ENCODE measurements at regions not wholly inside any gene's neighbourhood (a gene's known extent, or its start where the extent isn't known, plus 50 kb on each side); places are given as distances from the start of the nearest gene placed in this dataset.

- FAIRE-seq, result no peak
- Histone ChIP-seq H3K36me3 (replicated peaks in 1 of 2; ENCODE audit: control insufficient read depth in 1 of 2, insufficient read depth in 2 of 2, low read length in 2 of 2) (no peaks in the 10 kb centered on the region), H3K79me2 (ENCODE audit: insufficient read depth, low read length) (no peaks in the 10 kb centered on the region), H3K4me1 (ENCODE audit: insufficient read depth, low read length) (no peaks in the 10 kb centered on the region), H2AFZ (ENCODE audit: low read length) (no peak overlapping the region), H3K4me2 (ENCODE audit: low read depth, low read length) (no peak overlapping the region), H3K27me3 (ENCODE audit: control insufficient read depth in 1 of 2, insufficient read depth in 2 of 2, low read length in 2 of 2) (no peaks in the 10 kb centered on the region), H3K27ac (ENCODE audit: extremely low read length, insufficient read depth, low read length) (no peak overlapping the region), H3K4me3 (replicated peaks in 1 of 3; ENCODE audit: insufficient read depth in 1 of 3, low read depth in 2 of 3, low read length in 3 of 3) (no peak overlapping the region), H4K20me1 (ENCODE audit: insufficient read depth, low read length) (no peaks in the 10 kb centered on the region), H3K9ac (ENCODE audit: insufficient read depth, low read depth, low read length) (no peak overlapping the region), H3K9me3 (ENCODE audit: low read length) (no peaks in the 10 kb centered on the region)
- intact Hi-C loops (cut with micrococcal nuclease; ENCODE audit: unreplicated experiment) (no loop called here), in situ Hi-C loops (cut with HindIII; ENCODE audit: extremely low pct_ligation_motif_present, low pct_unique_long_range_greater_than_20kb) (no loop called here)
- BruUV-seq (replicated peaks), result no TSS peak
- ChIA-PET CTCF (ENCODE audit: low intra/inter-chr PET ratio, low total read pairs) (no interaction called here), POLR2A (no interaction called here)
- TF ChIP-seq PAX8 (CRISPR knock-in tag; IDR thresholded peaks at IDR 0.05; ENCODE audit: borderline replicate concordance) (no peak), NFE2L1 (CRISPR knock-in tag; IDR thresholded peaks at IDR 0.05; ENCODE audit: borderline replicate concordance) (no peak), ISX (CRISPR knock-in tag; conservative IDR thresholded peaks at IDR 0.05) (no peak), ERF (CRISPR knock-in tag; IDR thresholded peaks at IDR 0.05) (no peak), MAFF (IDR thresholded peaks at IDR 0.05; ENCODE audit: low read depth, low read length) (peak; percentile 17; the same call in 1 of the 2 replicates), PPARG (CRISPR knock-in tag; conservative IDR thresholded peaks at IDR 0.05) (no peak), RCOR2 (CRISPR knock-in tag; IDR thresholded peaks at IDR 0.05) (no peak), ATRX (CRISPR knock-in tag; IDR thresholded peaks at IDR 0.05; ENCODE audit: borderline replicate concordance) (no peak), MAFK (conservative IDR thresholded peaks at IDR 0.05 in 1 of 2, IDR thresholded peaks at IDR 0.05 in 1 of 2; ENCODE audit: low read length in 2 of 2) (peak; percentile 28 to 56; a peak in 3 of 4 replicates)
- no peak for ATAC-seq
- no peak for DNase-seq (ENCODE audit: low spot score)
- WGBS (ENCODE audit: low lambda C conversion rate), result 2% methylated on average over 1 of the region's 1 CpG
Measured at GRCh38 chr13:64680739-64681138, 2549.4 kb downstream of the PCDH9 start.

DNA sequence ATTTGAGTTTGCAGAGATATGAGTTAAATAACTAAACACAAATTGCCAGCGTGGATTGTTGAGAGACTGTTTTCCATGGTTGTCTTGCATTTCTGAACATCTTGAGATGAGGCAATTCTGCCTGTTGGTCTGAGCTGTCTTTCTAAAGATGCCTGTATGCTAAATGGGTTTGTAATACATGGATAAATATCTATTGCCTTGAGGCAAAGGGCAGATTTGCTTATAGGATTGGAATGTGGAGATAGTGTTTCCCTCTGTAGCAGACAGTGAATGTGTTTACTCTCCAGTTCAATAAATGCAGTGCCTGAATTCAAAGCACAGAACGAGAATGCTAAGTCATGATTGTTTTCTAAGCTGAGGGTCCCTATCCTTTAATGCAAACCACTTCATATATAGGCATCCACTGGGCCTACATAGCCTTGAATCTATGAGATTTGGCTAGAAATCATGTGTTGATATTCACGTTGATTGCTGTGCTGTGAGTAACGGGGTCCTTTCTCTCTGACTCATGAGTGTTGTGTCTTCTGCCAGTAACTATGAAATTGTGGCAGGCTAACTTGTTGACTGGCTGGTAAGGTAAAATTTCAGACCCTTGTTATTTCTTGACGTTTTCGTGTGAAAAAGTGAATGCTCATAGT lies 2554.8 kb downstream of the PCDH9 start:
- ChIA-PET POLR2A (no interaction called here), CTCF (ENCODE audit: low intra/inter-chr PET ratio, low total read pairs) (no interaction called here)
- Histone ChIP-seq H3K79me2 (ENCODE audit: insufficient read depth, low read length) (no peaks in the 10 kb centered on the region), H3K9ac (ENCODE audit: insufficient read depth, low read depth, low read length) (no peak overlapping the region), H3K4me1 (ENCODE audit: insufficient read depth, low read length) (peaks cover 5% of the 10 kb centered on the region; the same call in 1 of the 2 replicates), H3K27ac (ENCODE audit: extremely low read length, insufficient read depth, low read length) (no peak overlapping the region), H3K9me3 (ENCODE audit: low read length) (no peaks in the 10 kb centered on the region), H3K27me3 (ENCODE audit: control insufficient read depth in 1 of 2, insufficient read depth in 2 of 2, low read length in 2 of 2) (no peaks in the 10 kb centered on the region), H3K4me3 (replicated peaks in 1 of 3; ENCODE audit: insufficient read depth in 1 of 3, low read depth in 2 of 3, low read length in 3 of 3) (no peak overlapping the region), H4K20me1 (ENCODE audit: insufficient read depth, low read length) (no peaks in the 10 kb centered on the region), H3K36me3 (replicated peaks in 1 of 2; ENCODE audit: control insufficient read depth in 1 of 2, insufficient read depth in 2 of 2, low read length in 2 of 2) (no peaks in the 10 kb centered on the region), H3K4me2 (ENCODE audit: low read depth, low read length) (no peak overlapping the region), H2AFZ (ENCODE audit: low read length) (no peak overlapping the region)
- no peak for TF ChIP-seq ELF1 (CRISPR knock-in tag; IDR thresholded peaks at IDR 0.05)
- no peak for TF ChIP-seq FOXP1 (IDR thresholded peaks at IDR 0.05)
- 0 out of 2 replicates have a peak, but pooled peaks have one; percentile 14 for TF ChIP-seq FOXP1 (CRISPR knock-in tag; IDR thresholded peaks at IDR 0.05)
- DNase-seq (ENCODE audit: low spot score) (peak; percentile 32), ATAC-seq (peak; percentile 90), FAIRE-seq (no peak)
- intact Hi-C loops (cut with micrococcal nuclease; ENCODE audit: unreplicated experiment), result no loop called here
- no TSS peak for BruUV-seq (replicated peaks)
- in situ Hi-C loops (cut with HindIII; ENCODE audit: extremely low pct_ligation_motif_present, low pct_unique_long_range_greater_than_20kb), result no loop called here
- WGBS (ENCODE audit: low lambda C conversion rate), result 11% methylated on average over 6 of the region's 6 CpGs
